Adrenal gland (tissue), 5 donors: ENCODE measurements at regions not wholly inside any gene's neighbourhood (a gene's known extent, or its start where the extent isn't known, plus 50 kb on each side); places are given as distances from the start of the nearest gene placed in this dataset.

Experiments
- POLR2A ChIP-seq, 2 donors: fragments of 450-650 bp; IDR thresholded peaks; one replicate each; pipeline ENCODE4 v1.6.1; 2017; ENCODE audit warnings: antibody characterized with exemption in 2 of 2, mild to moderate bottlenecking in 2 of 2, moderate library complexity in 1 of 2
- TF ChIP-seq, protein P1 (sequence below), 6 experiments: fragments of 450-650 bp in 4 of 6; fragments of 200-600 bp in 2 of 6; sonication (generic) in 1 of 6; IDR thresholded peaks; 1 replicate in 5 of 6; 2 replicates in 1 of 6; pipeline versions ENCODE4 v1.5.1 to v1.8.0; 2016 to 2021; ENCODE audit warnings: antibody characterized with exemption in 6 of 6, mild to moderate bottlenecking in 2 of 6, moderate library complexity in 1 of 6
- donor health status: DM: no; HTN: no; CAD: no.

DNA sequence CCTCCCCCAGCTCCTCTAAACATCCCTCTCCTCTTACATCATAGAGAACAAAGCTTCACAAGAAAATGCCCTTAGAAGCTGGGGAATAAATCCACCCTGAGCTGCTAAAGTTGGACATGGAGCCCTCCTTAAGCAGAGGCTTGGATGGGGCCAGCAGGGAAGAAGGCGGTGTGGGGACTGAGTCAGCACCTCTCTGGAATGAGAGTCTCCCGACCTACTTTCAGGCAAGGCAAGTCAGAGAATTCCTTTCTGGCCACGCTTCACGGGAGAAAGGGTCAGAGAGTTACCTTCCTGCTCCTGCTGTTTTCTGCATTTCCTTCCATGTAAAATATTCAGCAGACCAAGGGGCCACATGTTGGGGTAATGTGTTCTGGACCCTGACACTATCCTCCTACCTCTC is 113.3 kb upstream of the PRB2 start:
- TF ChIP-seq, protein P1, sequence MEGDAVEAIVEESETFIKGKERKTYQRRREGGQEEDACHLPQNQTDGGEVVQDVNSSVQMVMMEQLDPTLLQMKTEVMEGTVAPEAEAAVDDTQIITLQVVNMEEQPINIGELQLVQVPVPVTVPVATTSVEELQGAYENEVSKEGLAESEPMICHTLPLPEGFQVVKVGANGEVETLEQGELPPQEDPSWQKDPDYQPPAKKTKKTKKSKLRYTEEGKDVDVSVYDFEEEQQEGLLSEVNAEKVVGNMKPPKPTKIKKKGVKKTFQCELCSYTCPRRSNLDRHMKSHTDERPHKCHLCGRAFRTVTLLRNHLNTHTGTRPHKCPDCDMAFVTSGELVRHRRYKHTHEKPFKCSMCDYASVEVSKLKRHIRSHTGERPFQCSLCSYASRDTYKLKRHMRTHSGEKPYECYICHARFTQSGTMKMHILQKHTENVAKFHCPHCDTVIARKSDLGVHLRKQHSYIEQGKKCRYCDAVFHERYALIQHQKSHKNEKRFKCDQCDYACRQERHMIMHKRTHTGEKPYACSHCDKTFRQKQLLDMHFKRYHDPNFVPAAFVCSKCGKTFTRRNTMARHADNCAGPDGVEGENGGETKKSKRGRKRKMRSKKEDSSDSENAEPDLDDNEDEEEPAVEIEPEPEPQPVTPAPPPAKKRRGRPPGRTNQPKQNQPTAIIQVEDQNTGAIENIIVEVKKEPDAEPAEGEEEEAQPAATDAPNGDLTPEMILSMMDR (IDR thresholded peaks at IDR 0.05), result no peak
- TF ChIP-seq POLR2A (IDR thresholded peaks at IDR 0.05), result no peak
